ENCODE measurements at regions not wholly inside any gene's neighbourhood (a gene's known extent, or its start where the extent isn't known, plus 50 kb on each side); places are given as distances from the start of the nearest gene placed in this dataset.

DNA sequence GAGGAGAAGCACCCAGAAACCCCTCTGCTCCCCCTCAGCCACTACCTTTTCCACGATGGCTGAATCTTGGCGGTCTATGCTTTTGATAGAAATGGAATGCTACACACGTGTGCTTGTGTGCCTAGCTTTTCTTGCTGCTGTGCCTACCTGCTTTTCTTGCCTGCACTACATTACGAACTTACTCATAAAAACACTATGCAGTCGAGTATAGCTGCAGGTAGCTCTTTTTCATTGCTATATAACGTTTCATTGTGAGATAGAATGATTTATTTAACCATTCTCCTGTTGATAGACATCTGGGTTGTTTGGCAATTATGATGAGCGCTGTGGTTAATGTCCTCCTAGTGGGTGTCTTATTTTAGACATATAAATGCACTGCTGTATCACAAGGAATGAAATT lies 67.9 kb upstream of the NCOR2 start:
- Histone ChIP-seq H2BK5ac (ENCODE audit: low read depth, low read length, poor library complexity) (no peak overlapping the region), H3K14ac (ENCODE audit: low read length) (no peak overlapping the region), H4K12ac (ENCODE audit: low read depth, low read length) (no peak overlapping the region), H3K4me3 (ENCODE audit: low read depth, low read length) (no peak overlapping the region), H3K9me3 (ENCODE audit: insufficient read depth, low read depth, low read length) (no peaks in the 10 kb centered on the region), H2AFZ (ENCODE audit: insufficient read depth, low read length, poor library complexity) (no peak overlapping the region), H3K4me2 (ENCODE audit: low read length) (no peak overlapping the region), H3K27me3 (ENCODE audit: insufficient read depth, low read length) (no peaks in the 10 kb centered on the region), H3K18ac (ENCODE audit: low read length) (no peak overlapping the region), H2BK12ac (ENCODE audit: low read length) (no peak overlapping the region), H3K79me1 (ENCODE audit: low read length) (peaks cover 33% of the 10 kb centered on the region), H3K27ac (ENCODE audit: low read depth, low read length) (no peak overlapping the region), H2AK5ac (ENCODE audit: low read length) (no peak overlapping the region), H3K79me2 (ENCODE audit: control insufficient read depth, insufficient read depth, low read length, poor library complexity) (peaks cover 3% of the 10 kb centered on the region), H4K91ac (ENCODE audit: low read depth, low read length) (no peak overlapping the region), H3K4ac (ENCODE audit: low read depth, low read length) (no peak overlapping the region), H3K4me1 (ENCODE audit: control insufficient read depth in 1 of 2, insufficient read depth in 2 of 2, low read length in 2 of 2) (peaks cover 35 to 41% of the 10 kb centered on the region in 2 experiments), H3K23ac (ENCODE audit: low read length) (no peak overlapping the region), H3K9ac (ENCODE audit: low read length) (no peak overlapping the region), H3K36me3 (ENCODE audit: control insufficient read depth in 1 of 2, insufficient read depth in 2 of 2, low read length in 2 of 2) (no peaks in the 10 kb centered on the region), H4K8ac (ENCODE audit: low read depth, low read length) (no peak overlapping the region), H2BK120ac (ENCODE audit: insufficient read depth, low read length, poor library complexity) (no peak overlapping the region)
- no CpG with 5 or more reads among the region's 7 CpGs for WGBS (ENCODE audit: extremely low coverage, insufficient coverage, insufficient read length)
- DNase-seq = no peak

DNA sequence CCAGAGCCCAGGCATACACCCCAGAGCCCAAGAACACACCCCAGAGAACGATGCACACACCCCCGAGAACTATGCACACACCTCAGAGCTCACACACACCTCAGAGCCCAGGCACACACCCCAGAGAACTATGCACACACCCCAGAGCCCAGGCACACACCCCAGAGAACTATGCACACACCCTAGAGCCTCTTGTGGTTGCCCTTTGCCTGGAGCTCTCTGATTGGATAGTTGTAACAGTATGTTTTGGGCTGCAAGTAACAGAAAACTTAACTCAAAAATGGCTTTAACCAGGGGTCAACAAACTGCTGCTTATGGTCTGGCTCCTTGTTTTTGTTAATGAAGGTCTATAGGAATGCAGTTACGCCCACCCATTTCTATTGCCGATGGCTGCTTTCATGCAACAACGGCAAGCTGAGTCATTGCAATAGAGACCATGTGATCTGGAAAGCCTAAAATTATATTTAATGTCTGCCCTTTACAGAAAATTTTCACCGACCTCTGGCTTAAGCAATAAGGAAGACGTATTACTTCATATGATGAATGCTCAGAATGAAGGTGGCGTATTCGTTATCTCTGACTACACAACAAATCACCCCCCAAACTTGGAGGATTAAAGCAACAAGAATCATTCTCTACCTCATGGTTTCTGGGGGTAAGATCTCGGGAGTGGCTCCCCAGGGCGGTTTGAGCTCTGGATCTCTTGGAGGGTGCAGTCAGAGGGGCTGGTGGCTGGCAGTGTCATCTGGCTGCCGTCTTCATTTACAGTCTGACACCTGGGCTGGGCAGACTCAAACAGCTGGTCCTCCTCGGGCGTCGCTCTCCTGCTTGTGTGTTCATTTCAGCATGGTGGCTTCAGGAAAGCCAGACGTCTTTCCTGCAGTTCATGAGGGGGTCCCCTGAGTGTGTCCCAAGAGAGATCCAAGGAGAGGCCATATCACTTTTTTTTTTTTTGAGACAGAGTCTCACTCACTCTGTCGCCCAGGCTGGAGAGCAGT lies 66.3 kb upstream of the NCOR2 start:
- Histone ChIP-seq H3K4ac (ENCODE audit: low read depth, low read length) (no peak overlapping the region), H4K12ac (ENCODE audit: low read depth, low read length) (peak overlapping the region; percentile 22), H3K23ac (ENCODE audit: low read length) (no peak overlapping the region), H4K8ac (ENCODE audit: low read depth, low read length) (peak overlapping the region; percentile 61), H3K79me2 (ENCODE audit: control insufficient read depth, insufficient read depth, low read length, poor library complexity) (peaks cover 4% of the 10 kb centered on the region), H3K79me1 (ENCODE audit: low read length) (peaks cover 37% of the 10 kb centered on the region), H4K91ac (ENCODE audit: low read depth, low read length) (peak overlapping the region; percentile 63), H3K4me1 (ENCODE audit: control insufficient read depth in 1 of 2, insufficient read depth in 2 of 2, low read length in 2 of 2) (peaks cover 39 to 42% of the 10 kb centered on the region in 2 experiments), H3K9ac (ENCODE audit: low read length) (no peak overlapping the region), H2BK5ac (ENCODE audit: low read depth, low read length, poor library complexity) (peak overlapping the region; percentile 16), H3K27me3 (ENCODE audit: insufficient read depth, low read length) (no peaks in the 10 kb centered on the region), H2BK12ac (ENCODE audit: low read length) (peak overlapping the region; percentile 67), H2BK120ac (ENCODE audit: insufficient read depth, low read length, poor library complexity) (peak overlapping the region; percentile 47), H3K9me3 (ENCODE audit: insufficient read depth, low read depth, low read length) (no peaks in the 10 kb centered on the region), H3K27ac (ENCODE audit: low read depth, low read length) (no peak overlapping the region), H3K4me2 (ENCODE audit: low read length) (no peak overlapping the region), H3K4me3 (ENCODE audit: low read depth, low read length) (no peak overlapping the region), H3K14ac (ENCODE audit: low read length) (peak overlapping the region; percentile 46), H2AFZ (ENCODE audit: insufficient read depth, low read length, poor library complexity) (no peak overlapping the region), H3K18ac (ENCODE audit: low read length) (no peak overlapping the region), H2AK5ac (ENCODE audit: low read length) (peak overlapping the region; percentile 72), H3K36me3 (ENCODE audit: control insufficient read depth in 1 of 2, insufficient read depth in 2 of 2, low read length in 2 of 2) (no peaks in the 10 kb centered on the region)
- WGBS (ENCODE audit: extremely low coverage, insufficient coverage, insufficient read length) = no CpG with 5 or more reads among the region's 17 CpGs
- DNase-seq = peak in 1 of 2 donors; percentile 45

DNA sequence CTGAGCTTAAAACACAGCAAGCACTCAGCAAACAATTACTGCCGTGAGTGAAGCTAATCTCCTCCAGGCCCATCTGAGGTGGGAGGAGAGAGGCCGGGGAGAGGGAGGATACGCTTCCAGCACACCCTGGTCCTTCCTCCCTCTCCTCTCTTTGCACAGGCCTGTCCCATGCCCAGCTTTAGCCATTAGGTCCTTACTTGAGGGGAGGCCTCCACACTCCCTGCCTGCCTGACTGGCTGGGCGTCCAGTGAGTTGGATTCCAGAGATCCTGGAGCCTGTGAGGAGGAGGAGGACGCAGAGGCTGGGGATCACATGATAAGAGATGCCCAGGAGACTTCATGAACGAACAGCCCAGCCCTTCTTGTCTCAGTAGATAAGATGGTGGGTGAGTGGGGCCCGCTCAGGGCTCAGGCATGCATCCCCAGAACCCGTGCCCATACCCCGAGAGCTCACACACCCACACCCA lies 65.1 kb upstream of the NCOR2 start:
- Histone ChIP-seq H2BK120ac (ENCODE audit: insufficient read depth, low read length, poor library complexity) (peak overlapping the region; percentile 3), H2BK5ac (ENCODE audit: low read depth, low read length, poor library complexity) (no peak overlapping the region), H4K91ac (ENCODE audit: low read depth, low read length) (peak overlapping the region; percentile 48), H3K18ac (ENCODE audit: low read length) (peak overlapping the region; percentile 18), H3K79me2 (ENCODE audit: control insufficient read depth, insufficient read depth, low read length, poor library complexity) (peaks cover 4% of the 10 kb centered on the region), H3K4me2 (ENCODE audit: low read length) (no peak overlapping the region), H4K12ac (ENCODE audit: low read depth, low read length) (no peak overlapping the region), H3K79me1 (ENCODE audit: low read length) (peaks cover 31% of the 10 kb centered on the region), H3K23ac (ENCODE audit: low read length) (no peak overlapping the region), H3K36me3 (ENCODE audit: control insufficient read depth in 1 of 2, insufficient read depth in 2 of 2, low read length in 2 of 2) (no peaks in the 10 kb centered on the region), H3K14ac (ENCODE audit: low read length) (peak overlapping the region; percentile 12), H3K4me1 (ENCODE audit: control insufficient read depth in 1 of 2, insufficient read depth in 2 of 2, low read length in 2 of 2) (peaks cover 34 to 36% of the 10 kb centered on the region in 2 experiments), H3K27ac (ENCODE audit: low read depth, low read length) (no peak overlapping the region), H2AK5ac (ENCODE audit: low read length) (no peak overlapping the region), H2AFZ (ENCODE audit: insufficient read depth, low read length, poor library complexity) (no peak overlapping the region), H2BK12ac (ENCODE audit: low read length) (peak overlapping the region; percentile 85), H3K4ac (ENCODE audit: low read depth, low read length) (no peak overlapping the region), H3K9me3 (ENCODE audit: insufficient read depth, low read depth, low read length) (no peaks in the 10 kb centered on the region), H3K4me3 (ENCODE audit: low read depth, low read length) (no peak overlapping the region), H4K8ac (ENCODE audit: low read depth, low read length) (peak overlapping the region; percentile 34), H3K9ac (ENCODE audit: low read length) (no peak overlapping the region), H3K27me3 (ENCODE audit: insufficient read depth, low read length) (no peaks in the 10 kb centered on the region)
- DNase-seq = no peak
- no CpG with 5 or more reads among the region's 9 CpGs for WGBS (ENCODE audit: extremely low coverage, insufficient coverage, insufficient read length)

DNA sequence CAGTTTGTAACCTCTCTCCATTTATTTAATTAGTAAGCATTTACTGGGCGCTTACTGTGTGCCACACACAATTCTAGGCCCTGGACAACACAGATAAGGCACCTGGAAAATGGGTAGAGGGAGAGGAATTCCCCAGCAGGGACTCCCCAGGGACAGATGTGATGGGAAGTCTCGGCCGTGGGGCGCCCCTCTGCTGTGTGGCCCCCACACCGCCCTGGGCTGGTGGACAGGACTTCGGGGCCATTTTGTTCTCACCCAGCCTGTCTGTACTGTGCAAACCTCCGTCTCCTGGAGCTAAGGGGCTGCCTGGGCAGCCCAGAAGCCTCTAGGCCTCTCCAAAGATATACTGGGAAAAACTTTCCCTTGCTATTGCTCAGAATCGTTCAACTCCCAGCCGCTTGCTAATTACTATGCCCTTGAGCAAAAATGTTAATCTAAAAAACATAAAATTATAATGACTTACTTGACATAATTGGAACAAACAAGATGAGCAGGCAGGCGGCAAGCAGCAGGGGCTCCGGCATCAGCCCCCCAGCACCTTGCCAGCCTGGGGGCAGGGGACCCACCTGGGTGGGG lies 64.4 kb upstream of the NCOR2 start:
- Histone ChIP-seq H3K9me3 (ENCODE audit: insufficient read depth, low read depth, low read length) (no peaks in the 10 kb centered on the region), H4K12ac (ENCODE audit: low read depth, low read length) (no peak overlapping the region), H3K79me2 (ENCODE audit: control insufficient read depth, insufficient read depth, low read length, poor library complexity) (peaks cover 4% of the 10 kb centered on the region), H3K14ac (ENCODE audit: low read length) (peak overlapping the region; percentile 78), H3K23ac (ENCODE audit: low read length) (no peak overlapping the region), H2AK5ac (ENCODE audit: low read length) (peak overlapping the region; percentile 81), H3K27ac (ENCODE audit: low read depth, low read length) (no peak overlapping the region), H3K9ac (ENCODE audit: low read length) (no peak overlapping the region), H3K4me1 (ENCODE audit: control insufficient read depth in 1 of 2, insufficient read depth in 2 of 2, low read length in 2 of 2) (peaks cover 27 to 29% of the 10 kb centered on the region in 2 experiments), H3K79me1 (ENCODE audit: low read length) (peaks cover 25% of the 10 kb centered on the region), H3K27me3 (ENCODE audit: insufficient read depth, low read length) (no peaks in the 10 kb centered on the region), H2BK12ac (ENCODE audit: low read length) (peak overlapping the region; percentile 99), H3K18ac (ENCODE audit: low read length) (peak overlapping the region; percentile 73), H2AFZ (ENCODE audit: insufficient read depth, low read length, poor library complexity) (no peak overlapping the region), H3K4me2 (ENCODE audit: low read length) (no peak overlapping the region), H2BK120ac (ENCODE audit: insufficient read depth, low read length, poor library complexity) (peak overlapping the region; percentile 97), H4K91ac (ENCODE audit: low read depth, low read length) (peak overlapping the region; percentile 86), H3K4ac (ENCODE audit: low read depth, low read length) (peak overlapping the region; percentile 43), H2BK5ac (ENCODE audit: low read depth, low read length, poor library complexity) (peak overlapping the region; percentile 88), H4K8ac (ENCODE audit: low read depth, low read length) (peak overlapping the region; percentile 66), H3K4me3 (ENCODE audit: low read depth, low read length) (no peak overlapping the region), H3K36me3 (ENCODE audit: control insufficient read depth in 1 of 2, insufficient read depth in 2 of 2, low read length in 2 of 2) (no peaks in the 10 kb centered on the region)
- WGBS (ENCODE audit: extremely low coverage, insufficient coverage, insufficient read length) = no CpG with 5 or more reads among the region's 11 CpGs
- DNase-seq = no peak

Data from trophoblast cell (in vitro differentiated cells and primary cell).